Retina (tissue), 1 donor: ENCODE measurements at regions not wholly inside any gene's neighbourhood (a gene's known extent, or its start where the extent isn't known, plus 50 kb on each side); places are given as distances from the start of the nearest gene placed in this dataset.
"Not testable (repeated sequence)": the region's sequence is repeated elsewhere in the genome, so short reads cannot be mapped to it uniquely, and the experiment has no call there.

ENCODE experiments used
- DNase-seq: peaks from one replicate; pipeline ENCODE4 v3.0.0-alpha.2; 2016

- no peak for DNase-seq
These were observed 979.6 kb upstream of the POU3F4 start for GRCh38 chrX:82528525-82528924.

DNA sequence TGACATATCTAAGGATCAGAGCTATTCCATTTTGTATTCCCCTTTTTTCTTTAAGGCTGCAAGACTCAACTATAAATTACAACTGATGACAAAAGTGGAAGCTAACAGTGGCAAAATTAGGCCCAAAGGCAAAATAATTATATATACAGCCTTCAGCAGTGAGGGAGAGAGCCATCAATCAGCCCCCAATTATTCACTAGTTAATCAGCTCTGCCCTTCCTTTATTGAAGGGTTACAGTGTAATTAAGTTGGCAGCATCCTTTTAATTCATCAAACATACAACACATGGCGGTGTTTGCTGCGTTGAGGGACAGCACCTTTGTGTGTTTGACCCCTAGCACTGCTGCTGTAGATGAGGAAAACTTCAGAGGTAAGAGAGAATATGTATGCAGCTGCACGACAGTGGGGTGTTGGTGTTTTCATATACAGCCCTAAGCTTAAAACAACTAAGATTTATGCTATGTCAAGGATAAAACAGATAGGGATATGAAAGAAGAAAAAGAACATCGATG, 973.9 kb upstream of the POU3F4 start:
- DNase-seq: no peak

GRCh38 chrX:82537205-82537604, 970.9 kb upstream of the POU3F4 start:
- not testable (repeated sequence) for DNase-seq

DNA sequence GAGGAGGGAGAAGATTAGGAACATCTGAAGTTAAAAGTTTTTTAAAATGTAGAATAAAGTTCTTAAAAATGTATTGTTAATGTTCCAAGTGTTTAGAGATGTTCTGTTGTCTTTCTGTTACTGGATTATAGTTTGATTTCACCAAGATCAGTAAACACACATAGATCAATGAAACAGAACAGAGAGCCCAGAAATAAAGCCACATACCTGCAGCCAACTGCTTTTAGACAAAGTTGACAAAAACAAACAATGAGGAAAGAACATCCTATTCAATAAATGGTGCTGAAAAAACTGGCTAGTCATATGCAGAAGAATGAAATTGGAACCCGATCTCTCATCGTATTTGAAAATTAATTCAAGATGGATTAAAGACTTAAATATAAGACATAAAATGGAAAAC, 966.3 kb upstream of the POU3F4 start:
- DNase-seq: no peak

GRCh38 chrX:82552201-82552600, 955.9 kb upstream of the POU3F4 start:
- not testable (repeated sequence) for DNase-seq

DNA sequence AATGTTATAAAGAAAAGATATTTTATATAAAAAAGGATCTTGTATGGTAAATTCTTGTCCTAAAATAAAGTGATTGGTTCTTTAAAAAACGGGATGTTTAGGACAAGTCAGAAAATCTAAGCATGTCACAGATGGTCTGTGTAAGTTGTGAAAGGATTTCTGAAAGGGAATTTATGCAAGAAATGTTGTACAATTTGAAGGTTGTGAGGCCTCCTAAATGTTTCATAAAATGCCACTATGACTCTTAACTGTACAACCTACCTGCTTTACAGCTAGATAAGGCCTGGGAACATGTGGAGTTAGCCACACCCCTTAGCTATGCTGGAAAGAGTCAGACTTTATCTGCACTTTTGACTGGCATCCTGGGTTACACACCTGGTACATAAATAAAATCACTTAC, 951.5 kb upstream of the POU3F4 start:
- DNase-seq: no peak

- DNase-seq: no peak
These were observed 922.2 kb upstream of the POU3F4 start for GRCh38 chrX:82585868-82586267.

- DNase-seq: no peak
These were observed 918.7 kb upstream of the POU3F4 start for GRCh38 chrX:82589410-82589809.

DNA sequence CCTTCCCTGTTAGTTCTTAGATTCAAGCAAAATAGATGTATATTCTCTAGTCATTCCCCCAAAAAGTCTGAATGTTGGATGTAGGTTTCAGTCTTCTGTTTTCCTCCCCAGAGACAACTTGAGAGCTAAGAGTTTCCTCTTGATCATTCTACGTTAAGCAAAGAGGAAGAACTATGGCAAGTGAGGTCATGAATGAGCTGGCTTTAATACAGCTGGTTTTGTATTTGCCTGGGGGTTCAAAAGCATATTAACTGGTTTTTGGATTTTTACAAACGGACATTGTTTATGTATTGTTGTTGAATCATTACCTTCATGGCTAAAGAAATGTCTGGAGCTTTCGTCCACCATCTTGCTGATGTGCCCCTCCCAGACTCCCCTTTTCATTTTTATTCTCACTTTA, 916.7 kb upstream of the POU3F4 start:
- DNase-seq: no peak

- no peak for DNase-seq
These were observed 881.1 kb upstream of the POU3F4 start for GRCh38 chrX:82626978-82627377.

- DNase-seq: no peak
These were observed 880.5 kb upstream of the POU3F4 start for GRCh38 chrX:82627568-82627967.

DNA sequence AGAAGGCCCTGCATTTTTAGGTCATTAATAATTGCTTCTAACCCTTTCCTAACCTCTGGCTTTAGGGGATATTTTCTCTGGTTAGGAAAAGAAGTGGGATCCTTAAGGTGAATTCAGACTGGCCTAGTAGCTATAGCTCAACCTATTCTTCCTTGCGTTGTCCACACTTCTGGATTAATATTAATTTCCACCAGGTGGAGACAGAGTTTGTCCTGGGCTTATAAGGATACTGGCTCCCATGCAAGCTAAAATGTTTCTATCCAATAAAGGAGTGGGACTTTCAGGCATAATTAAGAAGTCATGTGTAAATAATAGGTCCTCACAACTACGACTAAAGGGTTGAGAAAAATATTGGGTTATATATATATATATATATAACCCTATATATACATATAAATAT, 860.0 kb upstream of the POU3F4 start:
- no peak for DNase-seq

GRCh38 chrX:82649645-82650044, 858.4 kb upstream of the POU3F4 start:
- DNase-seq: no peak

GRCh38 chrX:82658492-82658891, 849.6 kb upstream of the POU3F4 start:
- peak; percentile 36 for DNase-seq

- DNase-seq: no peak
These were observed 841.7 kb upstream of the POU3F4 start for GRCh38 chrX:82666355-82666754.

DNA sequence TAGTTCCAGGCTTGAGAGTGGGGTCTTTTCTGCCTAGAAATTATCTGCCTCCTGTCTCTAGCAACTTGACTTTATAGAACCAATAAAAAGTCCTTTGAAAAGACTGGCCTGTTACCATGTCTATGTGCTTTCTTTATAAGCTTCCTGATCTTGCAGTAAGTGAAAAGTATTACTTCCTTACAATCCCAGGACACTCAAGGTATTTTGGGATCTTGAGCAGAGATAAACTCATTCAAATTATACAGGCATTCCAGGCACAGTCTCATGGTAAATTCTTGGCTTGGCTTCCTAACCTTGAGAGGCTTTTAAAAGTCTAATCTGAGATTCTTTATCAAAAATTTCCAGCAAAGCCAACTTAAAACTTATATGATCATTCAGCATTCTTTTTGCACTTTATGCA, 833.0 kb upstream of the POU3F4 start:
- DNase-seq: no peak

GRCh38 chrX:82676386-82676785, 831.7 kb upstream of the POU3F4 start:
- DNase-seq: no peak

DNA sequence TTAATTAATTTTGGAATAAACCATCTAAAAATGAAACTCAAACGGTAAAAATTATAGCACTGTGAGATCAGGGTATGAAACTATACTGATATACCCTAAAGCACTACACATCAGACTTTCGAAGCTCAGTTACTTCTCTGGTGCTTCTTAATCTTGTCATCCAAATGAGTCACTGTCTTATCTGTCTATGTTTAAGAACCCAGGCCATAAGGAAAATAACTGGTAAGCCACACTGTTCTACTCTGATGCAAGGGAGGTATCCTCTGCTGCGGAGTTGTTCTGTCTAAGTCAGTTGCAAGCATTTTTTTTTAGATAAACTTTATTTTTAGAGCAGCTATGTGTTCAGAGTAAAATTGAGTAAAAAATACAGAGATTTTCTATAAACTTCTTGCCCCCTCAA, 830.8 kb upstream of the POU3F4 start:
- no peak for DNase-seq

- DNase-seq: no peak
These were observed 815.1 kb upstream of the POU3F4 start for GRCh38 chrX:82692991-82693390.

DNA sequence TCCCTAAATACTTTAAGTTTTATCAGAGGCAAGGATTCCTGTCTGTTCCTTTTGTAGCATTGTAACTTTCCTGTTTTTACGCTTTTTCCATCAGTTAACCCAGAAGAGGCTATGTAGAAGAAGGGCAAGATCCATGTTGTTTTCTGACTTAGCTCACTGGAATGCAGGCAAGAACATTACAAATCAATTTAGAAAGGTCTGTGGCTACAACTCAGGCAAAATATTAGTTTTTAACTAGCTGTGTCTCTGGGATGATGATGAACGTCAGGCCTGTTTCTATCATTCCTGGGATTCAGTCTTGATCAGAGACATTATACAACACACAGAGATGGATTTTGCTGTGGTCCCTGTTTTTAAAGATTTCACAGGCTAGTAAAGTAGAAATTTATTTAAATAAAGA, 813.0 kb upstream of the POU3F4 start:
- no peak for DNase-seq

GRCh38 chrX:82703551-82703950, 804.5 kb upstream of the POU3F4 start:
- DNase-seq: no peak

DNA sequence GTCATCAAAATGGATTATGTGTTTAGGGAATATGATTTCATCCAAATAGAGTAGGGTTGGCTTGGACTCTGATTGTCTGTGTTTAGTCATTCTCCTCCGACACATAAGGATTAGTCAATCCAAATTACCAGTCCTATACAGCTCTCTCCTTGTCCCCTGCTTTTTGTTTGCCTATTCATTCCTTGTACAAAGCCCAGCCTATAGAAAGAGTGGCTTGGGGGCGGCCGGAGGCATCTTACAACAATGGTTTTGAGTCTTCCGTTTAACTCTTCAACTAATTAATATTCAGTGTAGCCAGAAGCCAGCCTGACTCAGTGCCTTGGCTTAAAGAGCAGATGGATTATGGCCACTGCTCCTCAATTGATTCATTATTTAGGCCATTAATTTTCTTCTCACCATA, 796.6 kb upstream of the POU3F4 start:
- DNase-seq: no peak

DNA sequence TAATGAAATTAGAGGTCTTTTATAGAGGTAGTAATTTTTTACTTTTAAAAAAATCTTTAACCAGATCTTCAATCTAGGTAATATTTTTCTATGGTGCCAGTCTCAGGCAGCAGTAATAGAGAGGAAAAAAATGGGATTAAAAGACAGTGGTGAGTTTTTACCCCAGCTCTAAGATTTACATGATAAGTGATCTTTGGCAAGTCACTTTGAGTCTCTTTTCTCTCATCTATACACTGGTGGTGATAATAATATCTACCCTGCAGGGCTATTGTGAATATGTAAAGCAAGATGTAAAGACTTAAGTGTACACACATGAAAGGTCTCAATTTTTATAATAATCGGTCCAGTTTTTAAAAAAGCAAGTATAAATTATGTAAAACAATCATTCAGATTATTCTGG, 786.2 kb upstream of the POU3F4 start:
- no peak for DNase-seq

- DNase-seq: no peak
These were observed 784.3 kb upstream of the POU3F4 start for GRCh38 chrX:82723806-82724205.

GRCh38 chrX:82727436-82727835, 780.7 kb upstream of the POU3F4 start:
- DNase-seq: not testable (repeated sequence)

DNA sequence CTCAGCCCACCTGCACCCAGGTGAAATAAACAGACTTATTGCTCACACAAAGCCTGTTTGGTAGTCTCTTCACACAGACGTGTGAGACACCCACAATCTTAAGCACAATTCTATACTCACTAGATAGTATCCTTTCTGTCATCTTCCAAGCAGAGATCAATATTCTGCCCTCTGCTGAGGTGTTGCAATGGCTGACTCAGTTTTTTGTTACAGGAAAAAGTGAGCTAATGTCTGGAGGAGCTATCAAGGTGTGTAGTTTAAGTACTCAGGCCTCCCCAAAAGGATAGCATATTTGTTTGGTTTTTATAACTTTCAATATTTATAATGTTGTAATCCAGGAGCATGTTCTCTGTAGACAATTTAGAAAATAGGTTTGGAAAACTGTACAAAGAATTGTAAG, 775.2 kb upstream of the POU3F4 start:
- DNase-seq: no peak
